Neuronal stem cell (in vitro differentiated cells): ENCODE measurements at regions not wholly inside any gene's neighbourhood (a gene's known extent, or its start where the extent isn't known, plus 50 kb on each side); places are given as distances from the start of the nearest gene placed in this dataset.

Experiments
- DNase-seq: peaks from one replicate; pipeline ENCODE4 v3.0.0-alpha.2; 2013; ENCODE audit warnings: low spot score
- H2AFZ ChIP-seq: one replicate; pipeline ENCODE4 v1.6.1; 2013; ENCODE audit warnings: mild to moderate bottlenecking, low read length, inconsistent platforms
- H2AK5ac ChIP-seq: 2 replicates; pipeline ENCODE4 v1.6.1; 2013; ENCODE audit warnings: low read depth, mild to moderate bottlenecking, inconsistent platforms, low read length, moderate library complexity, mixed read lengths
- H2BK120ac ChIP-seq: 2 replicates; pipeline ENCODE4 v1.6.1; 2013; ENCODE audit warnings: low read depth, mild to moderate bottlenecking, inconsistent platforms, low read length, moderate library complexity, mixed read lengths
- H2BK12ac ChIP-seq: one replicate; pipeline ENCODE4 v1.6.1; 2013; ENCODE audit warnings: low read length, inconsistent platforms
- H2BK15ac ChIP-seq: 2 replicates; pipeline ENCODE4 v1.6.1; 2013; ENCODE audit warnings: mild to moderate bottlenecking, low read length, inconsistent platforms, mixed read lengths
- H2BK5ac ChIP-seq: one replicate; pipeline ENCODE4 v1.6.1; 2013; ENCODE audit warnings: inconsistent platforms, mild to moderate bottlenecking, low read length, moderate library complexity
- H3K14ac ChIP-seq: one replicate; pipeline ENCODE4 v1.6.1; 2013; ENCODE audit warnings: low read length, inconsistent platforms
- H3K18ac ChIP-seq: 2 replicates; pipeline ENCODE4 v1.6.1; 2013; ENCODE audit warnings: low read length, inconsistent platforms
- H3K23ac ChIP-seq: 2 replicates; pipeline ENCODE4 v1.6.1; 2013; ENCODE audit warnings: low read depth, mild to moderate bottlenecking, mixed read lengths, low read length, inconsistent platforms; ENCODE audit not compliant: poor library complexity
- H3K27ac ChIP-seq: replicated peaks from 3 replicates; pipeline ENCODE4 v1.5.1; 2013; ENCODE audit warnings: low read length, inconsistent platforms
- H3K27me3 ChIP-seq, 3 experiments: 2 replicates each; pipeline ENCODE4 v1.6.1; 2013; ENCODE audit warnings: low read length in 3 of 3, mild to moderate bottlenecking in 2 of 3, inconsistent platforms in 1 of 3, low read depth in 1 of 3, mixed read lengths in 1 of 3, moderate library complexity in 1 of 3; ENCODE audit not compliant: control insufficient read depth in 3 of 3, insufficient read depth in 3 of 3
- H3K36me3 ChIP-seq, 2 donors: replicated peaks in 1 of 2; 2 replicates each; pipeline ENCODE4 v1.6.1; 2013; ENCODE audit warnings: low read length in 2 of 2; ENCODE audit not compliant: control insufficient read depth in 2 of 2, insufficient read depth in 2 of 2
- H3K4ac ChIP-seq: 2 replicates; pipeline ENCODE4 v1.6.1; 2013; ENCODE audit warnings: inconsistent platforms, mild to moderate bottlenecking, low read length, moderate library complexity
- H3K4me1 ChIP-seq, 2 donors: 1 replicate in 1 of 2; 2 replicates in 1 of 2; pipeline ENCODE4 v1.6.1; 2013; ENCODE audit warnings: low read length in 2 of 2, low read depth in 1 of 2; ENCODE audit not compliant: control insufficient read depth in 2 of 2, insufficient read depth in 1 of 2
- H3K4me2 ChIP-seq: one replicate; pipeline ENCODE4 v1.6.1; 2013; ENCODE audit warnings: mild to moderate bottlenecking, low read length, inconsistent platforms; ENCODE audit not compliant: insufficient read depth, poor library complexity, severe bottlenecking
- H3K4me3 ChIP-seq, 2 donors: 2 replicates each; pipeline ENCODE4 v1.5.1; 2013; ENCODE audit warnings: low read length in 2 of 2, mild to moderate bottlenecking in 2 of 2, inconsistent platforms in 1 of 2, moderate library complexity in 1 of 2
- H3K79me1 ChIP-seq: one replicate; pipeline ENCODE4 v1.6.1; 2013; ENCODE audit warnings: low read depth, mild to moderate bottlenecking, inconsistent platforms, low read length, moderate library complexity
- H3K9ac ChIP-seq: one replicate; pipeline ENCODE4 v1.6.1; 2013; ENCODE audit warnings: mild to moderate bottlenecking, low read depth, low read length, inconsistent platforms; ENCODE audit not compliant: poor library complexity
- H3K9me3 ChIP-seq, 2 donors: replicated peaks in 1 of 2; 2 replicates each; pipeline versions ENCODE3 to v1.6.1; 2013; ENCODE audit warnings: low read length in 2 of 2, mild to moderate bottlenecking in 2 of 2, inconsistent platforms in 1 of 2, low read depth in 1 of 2, mixed read lengths in 1 of 2, moderate library complexity in 1 of 2; ENCODE audit not compliant: control insufficient read depth in 2 of 2, insufficient read depth in 1 of 2
- H4K8ac ChIP-seq: one replicate; pipeline ENCODE4 v1.6.1; 2013; ENCODE audit warnings: low read depth, mild to moderate bottlenecking, inconsistent platforms, low read length, moderate library complexity
- H4K91ac ChIP-seq: one replicate; pipeline ENCODE4 v1.6.1; 2013; ENCODE audit warnings: low read length, low read depth, mild to moderate bottlenecking, inconsistent platforms; ENCODE audit not compliant: poor library complexity
- WGBS, 2 donors: extraction: QIAGEN DNeasy Blood & Tissue Kit; methylation state at CpG; one replicate each; pipeline ENCODE4 v1.1.7; 2013; ENCODE audit warnings: missing lambda C conversion rate in 2 of 2, mixed read lengths in 1 of 2; ENCODE audit not compliant: insufficient read length in 2 of 2, insufficient replicate concordance in 1 of 2; ENCODE audit errors: extremely low coverage in 2 of 2; 5-methylcytosine and 5-hydroxymethylcytosine counted together

DNA sequence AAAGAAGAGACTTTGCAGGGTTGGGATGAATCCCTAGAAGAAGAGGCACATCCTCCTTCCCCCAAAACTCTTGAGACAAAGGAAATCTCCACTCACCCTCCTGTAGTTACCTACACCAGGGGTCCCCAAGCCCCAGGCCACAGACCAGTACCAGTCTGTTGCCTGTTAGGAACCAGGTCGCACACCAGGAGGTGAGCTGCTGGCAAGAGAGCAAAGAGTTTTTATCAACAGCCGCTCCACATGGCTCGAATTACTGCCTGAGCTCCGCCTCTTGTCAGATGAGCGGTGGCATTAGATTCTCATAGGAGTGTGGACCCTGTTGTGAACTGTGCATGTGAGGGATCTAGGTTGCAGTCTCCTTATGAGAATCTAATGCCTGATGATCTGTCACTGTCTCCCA, 98.9 kb downstream of the CCT6B start:
- Histone ChIP-seq H3K9me3 (peaks cover 0 to 2% of the 10 kb centered on the region in 2 donors), H3K27ac (no peak overlapping the region), H2AK5ac (no peak overlapping the region), H4K8ac (no peak overlapping the region), H4K91ac (no peak overlapping the region), H3K9ac (no peak overlapping the region), H3K27me3 (no peaks in the 10 kb centered on the region), H3K4me1 (no peaks in the 10 kb centered on the region), H3K23ac (no peak overlapping the region), H3K4me3 (no peak overlapping the region), H3K4ac (no peak overlapping the region), H3K79me1 (no peaks in the 10 kb centered on the region), H2BK15ac (no peak overlapping the region), H3K14ac (no peak overlapping the region), H2BK12ac (no peak overlapping the region), H2BK120ac (no peak overlapping the region), H2BK5ac (no peak overlapping the region), H3K4me2 (no peak overlapping the region), H3K36me3 (no peaks in the 10 kb centered on the region), H2AFZ (no peak overlapping the region), H3K18ac (no peak overlapping the region)
- DNase-seq = no peak
- no CpG with 5 or more reads among the region's 5 CpGs for WGBS, 2 donors

GRCh38 chr17:34861864-34862263, 99.4 kb downstream of the CCT6B start:
- H3K4me1 ChIP-seq = no peaks in the 10 kb centered on the region
- no peak overlapping the region for H3K4me2 ChIP-seq
- H3K23ac ChIP-seq = no peak overlapping the region
- no peak overlapping the region for H2BK15ac ChIP-seq
- no peak overlapping the region for H4K91ac ChIP-seq
- no peak overlapping the region for H4K8ac ChIP-seq
- H2BK5ac ChIP-seq = no peak overlapping the region
- H3K4me3 ChIP-seq = no peak overlapping the region
- no CpG with 5 or more reads among the region's 4 CpGs for WGBS, 2 donors
- H3K4ac ChIP-seq = no peak overlapping the region
- H3K14ac ChIP-seq = no peak overlapping the region
- no peaks in the 10 kb centered on the region for H3K27me3 ChIP-seq
- H2BK12ac ChIP-seq = no peak overlapping the region
- H2AK5ac ChIP-seq = no peak overlapping the region
- peaks cover 0 to 2% of the 10 kb centered on the region in 2 donors for H3K9me3 ChIP-seq
- H3K79me1 ChIP-seq = no peaks in the 10 kb centered on the region
- no peak overlapping the region for H2BK120ac ChIP-seq
- no peaks in the 10 kb centered on the region for H3K36me3 ChIP-seq
- no peak overlapping the region for H3K9ac ChIP-seq
- H3K18ac ChIP-seq = no peak overlapping the region
- H2AFZ ChIP-seq = no peak overlapping the region
- H3K27ac ChIP-seq = no peak overlapping the region
- no peak for DNase-seq

GRCh38 chr17:34859652-34860051, 101.6 kb downstream of the CCT6B start:
- H2BK120ac ChIP-seq = no peak overlapping the region
- H3K4ac ChIP-seq = no peak overlapping the region
- no peak overlapping the region for H4K91ac ChIP-seq
- no peak overlapping the region for H3K23ac ChIP-seq
- H3K4me3 ChIP-seq = no peak overlapping the region
- no CpG with 5 or more reads among the region's 5 CpGs for WGBS, 2 donors
- no peak overlapping the region for H2BK12ac ChIP-seq
- no peak overlapping the region for H3K9ac ChIP-seq
- H3K27ac ChIP-seq = no peak overlapping the region
- DNase-seq = no peak
- no peak overlapping the region for H4K8ac ChIP-seq
- H3K79me1 ChIP-seq = no peaks in the 10 kb centered on the region
- H3K14ac ChIP-seq = no peak overlapping the region
- H3K27me3 ChIP-seq = no peaks in the 10 kb centered on the region
- H3K4me1 ChIP-seq = no peaks in the 10 kb centered on the region
- no peak overlapping the region for H2BK5ac ChIP-seq
- no peak overlapping the region for H2BK15ac ChIP-seq
- H2AK5ac ChIP-seq = no peak overlapping the region
- no peaks in the 10 kb centered on the region for H3K36me3 ChIP-seq
- H3K9me3 ChIP-seq = peaks cover 0 to 2% of the 10 kb centered on the region in 2 donors
- H3K18ac ChIP-seq = no peak overlapping the region
- H2AFZ ChIP-seq = no peak overlapping the region
- H3K4me2 ChIP-seq = no peak overlapping the region

GRCh38 chr17:34858591-34859565, 102.4 kb downstream of the CCT6B start:
- Histone ChIP-seq H3K27me3 (no peaks in the 10 kb centered on the region), H3K27ac (no peak overlapping the region), H3K18ac (no peak overlapping the region), H3K23ac (no peak overlapping the region), H3K36me3 (no peaks in the 10 kb centered on the region), H3K4me1 (no peaks in the 10 kb centered on the region), H3K14ac (no peak overlapping the region), H2AFZ (no peak overlapping the region), H3K4me3 (no peak overlapping the region), H3K4me2 (no peak overlapping the region), H4K91ac (no peak overlapping the region), H4K8ac (no peak overlapping the region), H3K79me1 (no peaks in the 10 kb centered on the region), H2BK12ac (no peak overlapping the region), H2BK15ac (no peak overlapping the region), H2BK5ac (no peak overlapping the region), H2BK120ac (no peak overlapping the region), H3K4ac (no peak overlapping the region), H3K9ac (no peak overlapping the region), H3K9me3 (peaks cover 0 to 2% of the 10 kb centered on the region in 2 donors), H2AK5ac (no peak overlapping the region)
- no CpG with 5 or more reads among the region's 10 CpGs for WGBS, 2 donors
- DNase-seq = no peak
